Neural progenitor cell (in vitro differentiated cells): ENCODE measurements at regions not wholly inside any gene's neighbourhood (a gene's known extent, or its start where the extent isn't known, plus 50 kb on each side); places are given as distances from the start of the nearest gene placed in this dataset.

Experiments used
- DNase-seq: peaks from one replicate; pipeline ENCODE4 v3.0.0-alpha.2; 2016; ENCODE audit warnings: low spot score
- H2AFZ ChIP-seq: fragments of 200-600 bp; sonication (generic); replicated peaks from 2 replicates; pipeline ENCODE4 v1.6.1; 2016; ENCODE audit warnings: antibody characterized with exemption
- H3F3A ChIP-seq: fragments of 200-600 bp; sonication (generic); 2 replicates; pipeline ENCODE4 v1.6.1; 2016; ENCODE audit warnings: antibody characterized with exemption, low read depth
- H3K27ac ChIP-seq: fragments of 200-600 bp; sonication (generic); 2 replicates; pipeline ENCODE4 v1.5.1; 2016; ENCODE audit warnings: mild to moderate bottlenecking
- H3K27me3 ChIP-seq: fragments of 200-600 bp; sonication (generic); 2 replicates; pipeline ENCODE4 v1.6.1; 2016; ENCODE audit warnings: mild to moderate bottlenecking, moderate library complexity
- H3K36me3 ChIP-seq: fragments of 200-600 bp; sonication (generic); 2 replicates; pipeline ENCODE4 v1.5.1; 2016
- H3K4me1 ChIP-seq: fragments of 200-600 bp; sonication (generic); 2 replicates; pipeline ENCODE4 v1.6.1; 2016; ENCODE audit warnings: mixed run types
- H3K4me2 ChIP-seq: fragments of 200-600 bp; sonication (generic); 2 replicates; pipeline ENCODE4 v1.6.1; 2016
- H3K4me3 ChIP-seq: fragments of 200-600 bp; sonication (generic); 2 replicates; pipeline ENCODE4 v1.5.1; 2016
- H3K79me2 ChIP-seq: fragments of 200-600 bp; sonication (generic); 2 replicates; pipeline ENCODE4 v1.6.1; 2016; ENCODE audit warnings: low read depth
- H3K9ac ChIP-seq: fragments of 200-600 bp; sonication (generic); 2 replicates; pipeline ENCODE4 v1.6.1; 2016
- H3K9me3 ChIP-seq: fragments of 200-600 bp; sonication (generic); 2 replicates; pipeline ENCODE4 v1.5.1; 2016; ENCODE audit warnings: low read depth
- H4K20me1 ChIP-seq: fragments of 200-600 bp; sonication (generic); 2 replicates; pipeline ENCODE4 v1.6.1; 2016; ENCODE audit warnings: low read depth
- H3K27ac Mint-ChIP-seq: 3 replicates; pipeline ENCODE4 v1.8.0; 2021; ENCODE audit warnings: mixed read lengths
- H3K27me3 Mint-ChIP-seq: 2 replicates; pipeline ENCODE4 v1.8.0; 2022; ENCODE audit warnings: low read depth, mild to moderate bottlenecking, inconsistent platforms, moderate library complexity, mixed read lengths; ENCODE audit not compliant: insufficient read depth
- H3K36me3 Mint-ChIP-seq: 3 replicates; pipeline ENCODE4 v1.8.0; 2021; ENCODE audit warnings: mixed read lengths
- H3K4me1 Mint-ChIP-seq: 3 replicates; pipeline ENCODE4 v1.8.0; 2021; ENCODE audit warnings: mixed read lengths
- H3K4me3 Mint-ChIP-seq: 3 replicates; pipeline ENCODE4 v1.8.0; 2021; ENCODE audit warnings: mild to moderate bottlenecking, moderate library complexity, mixed read lengths
- H3K9me3 Mint-ChIP-seq: 3 replicates; pipeline ENCODE4 v1.8.0; 2020; ENCODE audit warnings: mixed read lengths
- EZH2 ChIP-seq: fragments of 200-600 bp; sonication (generic); IDR thresholded peaks from 2 replicates; pipeline ENCODE4 v1.6.1; 2017; ENCODE audit warnings: antibody characterized with exemption, mild to moderate bottlenecking, moderate library complexity
- EZH2phosphoT487 ChIP-seq: fragments of 200-600 bp; sonication (generic); IDR thresholded peaks from 2 replicates; pipeline ENCODE4 v1.6.1; 2017; ENCODE audit warnings: antibody characterized with exemption
- TF ChIP-seq, protein P1 (sequence below): fragments of 200-600 bp; sonication (generic); IDR thresholded peaks from 2 replicates; pipeline ENCODE4 v1.5.1; 2017; ENCODE audit warnings: antibody characterized with exemption, mild to moderate bottlenecking

DNA sequence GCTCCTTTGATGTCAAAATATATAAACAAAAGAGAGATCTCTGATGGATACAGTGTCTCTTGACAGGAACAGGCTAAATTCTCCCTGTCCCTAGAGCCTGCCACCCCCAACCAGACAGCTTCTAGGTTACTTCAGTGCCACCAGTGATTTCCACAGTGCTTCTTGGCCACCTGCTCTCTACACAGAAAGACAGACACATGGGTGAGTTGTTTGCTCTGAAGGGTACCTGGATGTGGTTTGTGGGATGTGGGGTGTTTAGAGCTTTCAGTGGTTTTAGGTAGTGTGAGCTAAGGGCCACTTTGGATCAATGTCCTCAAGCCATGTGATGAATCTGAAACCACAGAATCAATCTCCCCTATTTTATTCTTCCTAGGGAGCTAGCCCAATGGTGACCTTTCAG is 125.4 kb downstream of the ANKRD18B start:
- no peaks in the 10 kb centered on the region for H3K4me1 ChIP-seq
- no peaks in the 10 kb centered on the region for H3K4me1 Mint-ChIP-seq
- no peak overlapping the region for H3K27ac ChIP-seq
- H3K79me2 ChIP-seq: no peaks in the 10 kb centered on the region
- no peaks in the 10 kb centered on the region for H4K20me1 ChIP-seq
- no peaks in the 10 kb centered on the region for H3K36me3 ChIP-seq
- no peaks in the 10 kb centered on the region for H3F3A ChIP-seq
- TF ChIP-seq EZH2 (no peak), EZH2phosphoT487 (no peak)
- TF ChIP-seq, protein P1, sequence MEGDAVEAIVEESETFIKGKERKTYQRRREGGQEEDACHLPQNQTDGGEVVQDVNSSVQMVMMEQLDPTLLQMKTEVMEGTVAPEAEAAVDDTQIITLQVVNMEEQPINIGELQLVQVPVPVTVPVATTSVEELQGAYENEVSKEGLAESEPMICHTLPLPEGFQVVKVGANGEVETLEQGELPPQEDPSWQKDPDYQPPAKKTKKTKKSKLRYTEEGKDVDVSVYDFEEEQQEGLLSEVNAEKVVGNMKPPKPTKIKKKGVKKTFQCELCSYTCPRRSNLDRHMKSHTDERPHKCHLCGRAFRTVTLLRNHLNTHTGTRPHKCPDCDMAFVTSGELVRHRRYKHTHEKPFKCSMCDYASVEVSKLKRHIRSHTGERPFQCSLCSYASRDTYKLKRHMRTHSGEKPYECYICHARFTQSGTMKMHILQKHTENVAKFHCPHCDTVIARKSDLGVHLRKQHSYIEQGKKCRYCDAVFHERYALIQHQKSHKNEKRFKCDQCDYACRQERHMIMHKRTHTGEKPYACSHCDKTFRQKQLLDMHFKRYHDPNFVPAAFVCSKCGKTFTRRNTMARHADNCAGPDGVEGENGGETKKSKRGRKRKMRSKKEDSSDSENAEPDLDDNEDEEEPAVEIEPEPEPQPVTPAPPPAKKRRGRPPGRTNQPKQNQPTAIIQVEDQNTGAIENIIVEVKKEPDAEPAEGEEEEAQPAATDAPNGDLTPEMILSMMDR: no peak
- H3K9me3 ChIP-seq: no peaks in the 10 kb centered on the region
- no peaks in the 10 kb centered on the region for H3K27me3 Mint-ChIP-seq
- peaks cover 24% of the 10 kb centered on the region for H3K27me3 ChIP-seq
- H3K36me3 Mint-ChIP-seq: no peaks in the 10 kb centered on the region
- H3K27ac Mint-ChIP-seq: no peak overlapping the region
- H3K9me3 Mint-ChIP-seq: no peaks in the 10 kb centered on the region
- H2AFZ ChIP-seq: no peak overlapping the region
- no peak overlapping the region for H3K4me3 ChIP-seq
- no peak overlapping the region for H3K4me2 ChIP-seq
- no peak for DNase-seq
- H3K9ac ChIP-seq: no peak overlapping the region
- H3K4me3 Mint-ChIP-seq: no peak overlapping the region

DNA sequence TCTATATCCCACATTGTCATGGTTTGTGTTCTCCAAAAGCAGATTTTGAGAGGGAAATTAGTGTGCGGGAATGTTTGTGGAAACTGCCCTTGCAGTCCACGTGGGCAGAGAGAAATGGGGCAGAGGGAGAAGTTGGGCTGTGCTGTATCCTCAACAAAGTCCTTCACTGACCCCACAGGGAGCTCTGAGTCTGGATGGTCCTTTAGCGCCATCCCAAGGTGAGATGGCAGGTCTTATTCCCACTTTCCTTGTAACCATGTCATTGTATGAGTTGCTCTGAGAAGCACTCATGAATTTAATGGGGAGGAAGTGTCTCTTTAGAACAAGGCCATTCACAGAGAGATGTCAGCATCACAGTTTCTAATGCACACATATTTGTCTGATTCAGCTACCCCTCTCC is 127.1 kb downstream of the ANKRD18B start:
- Histone ChIP-seq H3K27ac (no peak overlapping the region), H3K79me2 (no peaks in the 10 kb centered on the region), H3K9me3 (no peaks in the 10 kb centered on the region), H3K4me2 (no peak overlapping the region), H3F3A (no peaks in the 10 kb centered on the region), H3K27me3 (peaks cover 29% of the 10 kb centered on the region), H3K4me3 (no peak overlapping the region), H4K20me1 (no peaks in the 10 kb centered on the region), H3K36me3 (no peaks in the 10 kb centered on the region), H2AFZ (no peak overlapping the region), H3K9ac (no peak overlapping the region), H3K4me1 (no peaks in the 10 kb centered on the region)
- no peaks in the 10 kb centered on the region for H3K36me3 Mint-ChIP-seq
- TF ChIP-seq, protein P1: peak; percentile 29
- TF ChIP-seq EZH2: no peak
- H3K27me3 Mint-ChIP-seq: no peaks in the 10 kb centered on the region
- peak; percentile 24 for DNase-seq
- no peak overlapping the region for H3K4me3 Mint-ChIP-seq
- no peaks in the 10 kb centered on the region for H3K9me3 Mint-ChIP-seq
- H3K4me1 Mint-ChIP-seq: no peaks in the 10 kb centered on the region
- H3K27ac Mint-ChIP-seq: no peak overlapping the region

DNA sequence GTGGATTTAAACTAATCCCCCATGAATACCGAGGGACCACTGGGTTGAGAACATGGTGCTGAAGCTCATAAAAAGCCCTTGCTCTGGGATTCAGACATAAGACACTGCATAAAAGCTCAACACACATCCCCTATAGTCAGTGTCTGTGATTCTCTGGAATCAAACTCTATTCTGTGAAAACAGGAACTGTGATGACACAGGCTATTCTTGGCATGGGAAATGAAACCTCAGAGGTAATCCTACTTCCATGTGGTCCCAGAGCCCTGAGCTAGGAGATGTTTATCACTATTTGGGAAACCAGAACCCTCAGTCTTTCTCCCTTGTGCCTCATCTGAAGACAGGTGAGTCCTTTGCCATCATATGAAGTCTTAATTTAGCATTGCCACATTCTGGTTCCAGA is 135.4 kb upstream of the PRSS3 start:
- Mint-ChIP-seq H3K27me3 (peaks cover 2% of the 10 kb centered on the region), H3K4me3 (no peak overlapping the region), H3K27ac (no peak overlapping the region), H3K36me3 (no peaks in the 10 kb centered on the region), H3K9me3 (no peaks in the 10 kb centered on the region), H3K4me1 (no peaks in the 10 kb centered on the region)
- no peaks in the 10 kb centered on the region for H3K4me1 ChIP-seq
- H3K79me2 ChIP-seq: no peaks in the 10 kb centered on the region
- H3K36me3 ChIP-seq: no peaks in the 10 kb centered on the region
- no peak overlapping the region for H3K4me2 ChIP-seq
- no peak overlapping the region for H3K9ac ChIP-seq
- no peak overlapping the region for H2AFZ ChIP-seq
- peaks cover 8% of the 10 kb centered on the region for H3K27me3 ChIP-seq
- DNase-seq: no peak
- no peaks in the 10 kb centered on the region for H4K20me1 ChIP-seq
- no peaks in the 10 kb centered on the region for H3K9me3 ChIP-seq
- H3K4me3 ChIP-seq: no peak overlapping the region
- no peak for TF ChIP-seq EZH2
- no peak for TF ChIP-seq EZH2phosphoT487
- TF ChIP-seq, protein P1: no peak
- no peaks in the 10 kb centered on the region for H3F3A ChIP-seq
- H3K27ac ChIP-seq: no peak overlapping the region

DNA sequence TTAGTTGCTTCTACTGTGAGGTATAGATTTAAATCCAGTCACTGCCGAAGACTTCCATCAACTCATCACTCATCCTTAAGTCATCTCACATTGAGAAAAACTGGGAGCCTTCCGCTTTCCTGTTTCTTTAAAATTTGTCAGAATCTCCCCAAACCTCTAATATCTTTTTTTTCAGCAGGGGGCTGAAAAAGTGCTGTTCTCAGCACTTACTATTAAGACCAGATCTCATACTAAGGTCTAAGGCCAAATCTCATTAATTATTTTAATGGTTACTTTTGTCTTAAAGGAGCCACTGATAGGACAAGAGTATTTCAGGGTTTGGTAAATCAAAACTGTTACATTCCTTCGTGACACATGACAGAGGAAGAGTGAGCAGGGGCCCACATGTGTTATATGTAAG is 134.6 kb upstream of the PRSS3 start:
- H3K4me1 ChIP-seq: no peaks in the 10 kb centered on the region
- H3K79me2 ChIP-seq: no peaks in the 10 kb centered on the region
- no peak overlapping the region for H2AFZ ChIP-seq
- DNase-seq: no peak
- TF ChIP-seq, protein P1: no peak
- TF ChIP-seq EZH2phosphoT487: no peak
- TF ChIP-seq EZH2: no peak
- no peaks in the 10 kb centered on the region for H3F3A ChIP-seq
- no peaks in the 10 kb centered on the region for H3K36me3 ChIP-seq
- no peaks in the 10 kb centered on the region for H3K36me3 Mint-ChIP-seq
- no peaks in the 10 kb centered on the region for H4K20me1 ChIP-seq
- H3K27ac ChIP-seq: no peak overlapping the region
- peaks cover 2% of the 10 kb centered on the region for H3K27me3 Mint-ChIP-seq
- no peak overlapping the region for H3K4me3 ChIP-seq
- no peak overlapping the region for H3K4me3 Mint-ChIP-seq
- peaks cover 8% of the 10 kb centered on the region for H3K27me3 ChIP-seq
- no peaks in the 10 kb centered on the region for H3K9me3 ChIP-seq
- no peaks in the 10 kb centered on the region for H3K4me1 Mint-ChIP-seq
- no peak overlapping the region for H3K27ac Mint-ChIP-seq
- no peak overlapping the region for H3K9ac ChIP-seq
- H3K4me2 ChIP-seq: no peak overlapping the region
- H3K9me3 Mint-ChIP-seq: no peaks in the 10 kb centered on the region
